PC-3 (cell line): ENCODE measurements at regions not wholly inside any gene's neighbourhood (a gene's known extent, or its start where the extent isn't known, plus 50 kb on each side); places are given as distances from the start of the nearest gene placed in this dataset.

Source experiments
- CTCF ChIP-seq: fragments of 300-600 bp; sonication (generic); conservative IDR thresholded peaks from 2 replicates; pipeline ENCODE4 v1.5.1; 2017; ENCODE audit warnings: antibody characterized with exemption, low read depth, mild to moderate bottlenecking, low read length
- EZH2phosphoT487 ChIP-seq: fragments of 300-600 bp; sonication (generic); IDR thresholded peaks from 2 replicates; pipeline ENCODE4 v1.6.1; 2018; ENCODE audit warnings: mild to moderate bottlenecking, antibody characterized with exemption, low read length, borderline replicate concordance

DNA sequence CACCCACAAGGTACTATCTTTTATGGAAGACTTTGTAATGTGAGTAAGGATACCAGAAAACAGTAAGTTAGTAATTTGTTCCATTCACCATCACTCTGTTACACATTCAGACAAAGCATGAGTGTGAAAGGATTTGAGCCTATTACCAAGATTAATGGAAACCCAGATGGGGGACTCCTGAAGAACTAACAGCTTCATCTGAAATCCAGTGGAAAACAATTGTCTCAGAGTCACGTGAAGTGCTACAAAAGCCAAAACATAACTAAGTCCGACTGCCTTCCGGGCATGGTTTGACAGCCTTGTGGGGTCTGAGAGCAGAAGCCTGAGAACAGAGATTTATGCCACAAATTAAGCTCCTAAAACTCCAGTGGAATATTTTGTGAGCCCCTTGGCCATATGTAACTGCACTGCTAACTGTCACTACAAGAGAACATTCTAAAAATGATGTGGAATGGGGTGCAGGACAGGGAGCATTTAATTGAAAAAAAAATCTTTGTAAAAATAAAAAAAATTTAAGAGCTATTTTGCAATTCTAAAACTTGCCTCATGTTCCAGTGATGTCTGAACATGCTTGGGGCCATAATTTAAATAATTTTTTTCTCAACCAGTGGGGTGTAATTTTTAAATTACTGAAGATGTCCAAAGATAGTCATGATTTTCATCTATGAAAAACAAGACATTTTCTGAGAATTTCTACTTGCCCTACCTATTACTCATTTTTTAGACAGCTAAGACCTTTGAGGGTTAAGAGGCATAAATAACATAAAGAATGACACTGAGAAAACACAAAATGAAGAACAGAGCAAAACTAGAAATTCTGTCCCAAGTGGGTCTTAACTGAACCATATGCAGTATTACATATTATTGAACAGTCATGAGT lies 555.0 kb downstream of the INHBA start:
- TF ChIP-seq EZH2phosphoT487: no peak
- TF ChIP-seq CTCF: no peak
